Panc1 (cell line): ENCODE measurements at regions not wholly inside any gene's neighbourhood (a gene's known extent, or its start where the extent isn't known, plus 50 kb on each side); places are given as distances from the start of the nearest gene placed in this dataset.

Source experiments
- ATAC-seq: fragments of 200-7000 bp; cut with Tn5 transposase; 2 replicates; pipeline ENCODE4 v1.9.1; 2020; ENCODE audit warnings: mild to moderate bottlenecking, moderate library complexity
- BruUV-seq: library from RNA; stranded (reverse); fragments of 400-500 nt; replicated peaks from 2 replicates; lab custom pipeline; 2021; lab: Mats Ljungman, UMichigan
- CTCF ChIA-PET: fragments of 300-600 bp; sonication (Branson Sonifier 250); formaldehyde crosslinking; loops from one replicate; lab custom pipeline; 2022; ENCODE audit warnings: antibody characterized with exemption; lab: Charles Lee
- POLR2A ChIA-PET: fragments of 300-600 bp; sonication (Branson Sonifier 250); formaldehyde crosslinking; loops from one replicate; lab custom pipeline; 2022; ENCODE audit warnings: antibody characterized with exemption; lab: Charles Lee
- DNase-seq: peaks from one replicate; pipeline ENCODE4 v3.0.0-alpha.2; 2010; ENCODE audit warnings: low read depth, low spot score
- H3K27ac ChIP-seq: 2 replicates; pipeline ENCODE4 v1.5.1; 2011; ENCODE audit warnings: mild to moderate bottlenecking, low read length, inconsistent platforms
- H3K27me3 ChIP-seq: fragments of 200-500 bp; sonication (Bioruptor generic); 2 replicates; pipeline ENCODE4 v1.6.0; 2014; ENCODE audit warnings: low read length, inconsistent platforms; ENCODE audit not compliant: control insufficient read depth, insufficient read depth
- H3K36me3 ChIP-seq: fragments of 200-500 bp; sonication (Bioruptor generic); 2 replicates; pipeline ENCODE4 v1.5.1; 2014; ENCODE audit warnings: inconsistent platforms, mild to moderate bottlenecking, low read length, moderate library complexity; ENCODE audit not compliant: control insufficient read depth, insufficient read depth
- H3K4me1 ChIP-seq: 2 replicates; pipeline ENCODE4 v1.5.1; 2011; ENCODE audit warnings: inconsistent platforms, mild to moderate bottlenecking, low read length, moderate library complexity; ENCODE audit not compliant: control insufficient read depth, insufficient read depth
- H3K4me3 ChIP-seq, 2 experiments: 2 replicates each; pipeline ENCODE4 v1.5.1; 2011 to 2012; ENCODE audit warnings: low read depth in 2 of 2, low read length in 2 of 2, mild to moderate bottlenecking in 2 of 2, inconsistent platforms in 1 of 2, moderate library complexity in 1 of 2
- H3K9me3 ChIP-seq: fragments of 200-500 bp; sonication (Bioruptor generic); 2 replicates; pipeline ENCODE4 v1.5.1; 2014; ENCODE audit warnings: low read depth, mild to moderate bottlenecking, inconsistent platforms, low read length, moderate library complexity; ENCODE audit not compliant: control insufficient read depth, insufficient read depth
- POLR2AphosphoS5 ChIP-seq: IDR thresholded peaks from 2 replicates; pipeline ENCODE4 v1.6.1; 2012; ENCODE audit warnings: mild to moderate bottlenecking, low read depth, low read length, moderate library complexity
- REST ChIP-seq, 2 experiments: IDR thresholded peaks; 2 replicates each; pipeline ENCODE4 v1.6.1; 2011 to 2012; ENCODE audit warnings: low read depth in 2 of 2, control low read depth in 1 of 2, low read length in 1 of 2, mild to moderate bottlenecking in 1 of 2, moderate library complexity in 1 of 2; ENCODE audit not compliant: insufficient read depth in 1 of 2
- SIN3A ChIP-seq: IDR thresholded peaks from 2 replicates; pipeline ENCODE4 v1.6.1; 2012; ENCODE audit warnings: low read depth, mild to moderate bottlenecking, low read length, moderate library complexity, borderline replicate concordance; ENCODE audit not compliant: insufficient read depth
- TCF7L2 ChIP-seq: IDR thresholded peaks from 2 replicates; pipeline ENCODE4 v1.6.1; 2011; ENCODE audit warnings: mild to moderate bottlenecking, low read depth, low read length, inconsistent platforms
- in situ Hi-C: cut with HindIII; loops from 2 replicates; pipeline ENCODE4 v1.10.0; 2016; ENCODE audit warnings: low sequenced_read_pairs, low pct_unique_long_range_greater_than_20kb
- intact Hi-C: fragments of 100-400 bp; cut with micrococcal nuclease; formaldehyde crosslinking; loops from one replicate; pipeline ENCODE4 v1.10.0; 2022; ENCODE audit not compliant: unreplicated experiment
- TF ChIP-seq, protein P1 (sequence below): fragments of 450-650 bp; IDR thresholded peaks from 2 replicates; pipeline ENCODE4 v1.5.1; 2017; ENCODE audit warnings: mild to moderate bottlenecking

DNA sequence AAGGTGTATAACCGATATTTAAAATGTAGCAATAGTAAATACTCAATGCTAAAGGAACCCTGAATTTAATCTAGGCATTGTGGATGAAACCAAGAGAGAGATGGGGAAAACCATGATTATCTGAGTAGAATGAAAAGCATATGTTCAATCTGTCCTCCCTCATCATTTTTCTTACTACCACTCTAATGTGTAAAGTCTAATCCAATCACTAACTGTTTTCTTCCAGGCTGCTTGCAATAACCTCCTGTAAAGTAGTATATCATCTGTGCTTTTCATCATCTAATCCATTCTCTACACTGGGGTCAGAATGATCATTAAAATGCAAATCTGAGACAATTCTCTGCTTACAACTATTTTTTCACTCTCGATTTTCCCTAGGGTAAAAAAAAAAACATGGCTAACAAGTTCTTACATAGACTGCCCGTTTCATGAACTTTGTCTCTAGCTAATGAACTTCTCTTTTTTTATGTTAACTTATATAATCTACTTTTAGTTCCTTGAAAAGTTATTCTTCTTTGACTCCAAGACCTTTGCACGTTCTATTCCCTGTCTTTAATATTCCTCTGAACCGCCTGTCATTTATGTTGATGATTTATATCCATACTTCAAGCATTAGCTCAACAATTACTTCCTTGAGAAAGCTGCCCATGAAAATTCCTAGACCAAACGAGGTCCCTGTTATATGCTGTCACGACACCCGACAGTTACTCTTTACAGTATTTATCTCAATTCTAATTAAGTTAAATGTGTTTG lies 94.7 kb upstream of the SLC8A1 start:
- H3K27ac ChIP-seq: no peak overlapping the region
- no peaks in the 10 kb centered on the region for H3K36me3 ChIP-seq
- ATAC-seq: no peak
- no TSS peak for BruUV-seq
- no peaks in the 10 kb centered on the region for H3K27me3 ChIP-seq
- in situ Hi-C loops: no loop called here
- H3K4me3 ChIP-seq: no peak overlapping the region
- H3K9me3 ChIP-seq: no peaks in the 10 kb centered on the region
- POLR2A ChIA-PET: no interaction called here
- TF ChIP-seq, protein P1, sequence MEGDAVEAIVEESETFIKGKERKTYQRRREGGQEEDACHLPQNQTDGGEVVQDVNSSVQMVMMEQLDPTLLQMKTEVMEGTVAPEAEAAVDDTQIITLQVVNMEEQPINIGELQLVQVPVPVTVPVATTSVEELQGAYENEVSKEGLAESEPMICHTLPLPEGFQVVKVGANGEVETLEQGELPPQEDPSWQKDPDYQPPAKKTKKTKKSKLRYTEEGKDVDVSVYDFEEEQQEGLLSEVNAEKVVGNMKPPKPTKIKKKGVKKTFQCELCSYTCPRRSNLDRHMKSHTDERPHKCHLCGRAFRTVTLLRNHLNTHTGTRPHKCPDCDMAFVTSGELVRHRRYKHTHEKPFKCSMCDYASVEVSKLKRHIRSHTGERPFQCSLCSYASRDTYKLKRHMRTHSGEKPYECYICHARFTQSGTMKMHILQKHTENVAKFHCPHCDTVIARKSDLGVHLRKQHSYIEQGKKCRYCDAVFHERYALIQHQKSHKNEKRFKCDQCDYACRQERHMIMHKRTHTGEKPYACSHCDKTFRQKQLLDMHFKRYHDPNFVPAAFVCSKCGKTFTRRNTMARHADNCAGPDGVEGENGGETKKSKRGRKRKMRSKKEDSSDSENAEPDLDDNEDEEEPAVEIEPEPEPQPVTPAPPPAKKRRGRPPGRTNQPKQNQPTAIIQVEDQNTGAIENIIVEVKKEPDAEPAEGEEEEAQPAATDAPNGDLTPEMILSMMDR: no peak
- TF ChIP-seq SIN3A (no peak), TCF7L2 (no peak), REST (IDR thresholded peaks at IDR 0.05; ENCODE audit: insufficient read depth in 1 of 2, low read depth in 2 of 2, low read length in 1 of 2) (no peak)
- CTCF ChIA-PET: no interaction called here
- no peak for DNase-seq
- H3K4me1 ChIP-seq: no peaks in the 10 kb centered on the region
- intact Hi-C loops: no loop called here

DNA sequence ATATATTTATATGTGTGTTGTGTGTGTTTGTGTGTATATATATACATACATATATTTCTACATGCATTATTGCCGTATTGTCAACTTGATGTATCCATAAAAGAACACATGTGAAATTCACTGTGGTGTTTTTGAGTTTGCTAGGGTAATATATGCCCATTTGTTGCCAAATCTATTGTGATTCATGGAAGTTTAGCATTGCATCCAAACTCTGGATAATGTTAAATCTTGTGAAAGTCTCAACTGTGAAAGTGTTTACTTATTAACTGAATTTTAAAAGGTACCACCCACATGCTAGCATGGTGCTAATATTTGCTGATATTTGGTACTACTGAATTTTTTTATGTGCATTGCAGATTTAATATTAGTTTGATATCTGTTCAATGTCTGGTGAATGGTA lies 96.6 kb upstream of the SLC8A1 start:
- in situ Hi-C loops: no loop called here
- H3K4me1 ChIP-seq: no peaks in the 10 kb centered on the region
- no TSS peak for BruUV-seq
- CTCF ChIA-PET: no interaction called here
- intact Hi-C loops: no loop called here
- no peak for ATAC-seq
- TF ChIP-seq, protein P1: no peak
- TF ChIP-seq REST (IDR thresholded peaks at IDR 0.05; ENCODE audit: insufficient read depth in 1 of 2, low read depth in 2 of 2, low read length in 1 of 2): no peak
- TF ChIP-seq SIN3A: no peak
- no peak for TF ChIP-seq POLR2AphosphoS5
- TF ChIP-seq TCF7L2: no peak
- POLR2A ChIA-PET: no interaction called here
- H3K27ac ChIP-seq: no peak overlapping the region
- no peaks in the 10 kb centered on the region for H3K9me3 ChIP-seq
- H3K27me3 ChIP-seq: no peaks in the 10 kb centered on the region
- no peaks in the 10 kb centered on the region for H3K36me3 ChIP-seq
- no peak overlapping the region for H3K4me3 ChIP-seq
- DNase-seq: no peak
